ENCODE measurements at regions not wholly inside any gene's neighbourhood (a gene's known extent, or its start where the extent isn't known, plus 50 kb on each side); places are given as distances from the start of the nearest gene placed in this dataset.

DNA sequence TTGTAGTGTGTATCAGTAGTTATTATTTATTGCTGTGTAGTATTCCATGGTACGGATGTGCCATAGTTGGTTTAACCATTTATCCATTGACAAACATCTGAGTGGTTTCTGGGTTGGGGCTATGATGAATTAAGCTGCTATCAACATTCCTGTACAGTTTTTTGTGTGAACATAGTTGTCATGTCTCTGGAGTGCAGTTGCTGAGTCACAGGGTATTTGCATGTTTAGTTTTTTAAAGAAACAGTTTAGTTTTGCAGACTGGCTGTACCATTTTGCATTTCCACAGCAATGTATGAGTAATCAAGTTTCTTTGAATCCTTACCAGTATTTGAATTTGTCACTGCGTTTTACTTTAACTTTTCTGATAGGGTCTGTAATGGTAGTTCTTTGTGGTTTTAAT is 516.7 kb upstream of the CELF2 start:
- TF ChIP-seq GATA2 (IDR thresholded peaks at IDR 0.05; ENCODE audit: low read depth, low read length), result no peak
- no peak for TF ChIP-seq GATA3 (IDR thresholded peaks at IDR 0.05; ENCODE audit: low read depth, low read length)

DNA sequence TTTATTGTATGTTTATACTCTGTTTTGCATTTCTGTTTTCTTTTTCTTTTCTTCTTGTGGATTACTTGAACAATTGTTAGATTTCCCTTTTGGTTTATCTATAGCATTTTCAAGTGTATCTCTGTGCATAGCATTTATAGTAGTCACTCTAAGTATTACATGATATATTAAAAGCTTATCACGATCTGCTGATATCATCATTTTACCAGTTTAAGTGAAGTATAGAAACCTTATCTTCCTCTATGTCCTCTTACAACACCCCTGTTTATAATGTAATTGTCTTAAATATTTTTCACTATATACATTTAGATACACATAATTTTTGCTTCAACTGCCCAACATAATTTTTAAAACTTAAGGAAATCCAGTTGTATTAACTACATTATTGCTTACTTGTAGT is 513.9 kb upstream of the CELF2 start:
- TF ChIP-seq GATA2 (IDR thresholded peaks at IDR 0.05; ENCODE audit: low read depth, low read length) (no peak), GATA3 (IDR thresholded peaks at IDR 0.05; ENCODE audit: low read depth, low read length) (no peak)

DNA sequence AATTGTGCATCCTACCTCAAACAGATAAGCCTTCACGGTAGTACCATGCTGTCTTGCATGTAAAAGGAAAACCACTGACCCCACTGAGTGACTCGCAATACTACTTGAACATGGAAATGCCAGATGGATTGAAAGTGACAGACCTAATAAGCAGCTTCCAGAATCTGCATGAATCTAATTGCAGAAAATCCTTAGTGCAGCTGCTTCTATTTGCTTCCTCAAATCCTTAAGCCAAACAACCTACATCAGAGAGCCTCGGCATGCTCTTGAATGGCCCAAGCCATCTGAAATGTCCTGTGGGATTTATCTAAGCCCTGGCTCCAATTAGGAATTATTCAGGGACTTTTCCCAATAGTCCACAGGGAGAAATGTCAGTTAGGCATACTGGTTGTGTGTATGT is 509.5 kb upstream of the CELF2 start:
- TF ChIP-seq GATA2 (IDR thresholded peaks at IDR 0.05; ENCODE audit: low read depth, low read length) (no peak), GATA3 (IDR thresholded peaks at IDR 0.05; ENCODE audit: low read depth, low read length) (no peak)

DNA sequence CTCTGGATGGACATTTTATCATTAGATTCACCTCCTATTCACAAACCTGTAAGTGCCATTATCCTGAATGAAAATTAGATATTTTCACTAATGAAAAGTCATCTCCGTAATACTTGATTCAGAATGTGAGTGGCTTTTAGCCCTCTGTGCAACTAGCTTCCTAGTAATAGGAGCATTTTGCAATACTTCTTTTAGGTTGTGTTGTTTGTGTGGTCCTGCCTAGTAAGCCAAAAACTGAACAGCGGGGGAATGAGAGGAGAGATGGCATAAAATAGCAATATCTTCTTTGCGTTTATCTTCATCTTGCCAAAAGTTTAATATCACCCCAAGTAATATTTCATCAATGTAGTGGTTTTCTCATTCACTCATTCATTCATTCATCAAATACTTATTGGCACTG is 507.5 kb upstream of the CELF2 start:
- no peak for TF ChIP-seq GATA3 (IDR thresholded peaks at IDR 0.05; ENCODE audit: low read depth, low read length)
- TF ChIP-seq GATA2 (IDR thresholded peaks at IDR 0.05; ENCODE audit: low read depth, low read length), result no peak

DNA sequence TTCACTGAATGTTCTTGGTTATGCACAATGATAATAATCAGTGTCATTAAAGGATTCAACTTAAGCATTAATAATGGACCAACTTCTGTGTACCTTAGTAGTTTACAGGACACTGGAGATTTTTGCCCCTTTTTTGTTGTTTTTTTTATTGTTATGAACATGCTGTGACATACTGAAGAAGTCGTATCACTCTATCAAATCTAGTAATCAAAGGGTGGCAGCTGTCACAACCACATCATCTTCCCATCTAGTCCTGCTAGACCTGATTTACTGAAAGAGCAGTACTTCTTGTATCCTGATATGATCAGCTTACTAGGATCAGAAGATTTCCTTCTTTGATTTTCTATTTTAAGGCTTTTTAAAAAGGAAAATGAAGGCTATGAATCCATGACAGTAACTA is 504.6 kb upstream of the CELF2 start:
- TF ChIP-seq GATA3 (IDR thresholded peaks at IDR 0.05; ENCODE audit: low read depth, low read length) (no peak), GATA2 (IDR thresholded peaks at IDR 0.05; ENCODE audit: low read depth, low read length) (no peak)

DNA sequence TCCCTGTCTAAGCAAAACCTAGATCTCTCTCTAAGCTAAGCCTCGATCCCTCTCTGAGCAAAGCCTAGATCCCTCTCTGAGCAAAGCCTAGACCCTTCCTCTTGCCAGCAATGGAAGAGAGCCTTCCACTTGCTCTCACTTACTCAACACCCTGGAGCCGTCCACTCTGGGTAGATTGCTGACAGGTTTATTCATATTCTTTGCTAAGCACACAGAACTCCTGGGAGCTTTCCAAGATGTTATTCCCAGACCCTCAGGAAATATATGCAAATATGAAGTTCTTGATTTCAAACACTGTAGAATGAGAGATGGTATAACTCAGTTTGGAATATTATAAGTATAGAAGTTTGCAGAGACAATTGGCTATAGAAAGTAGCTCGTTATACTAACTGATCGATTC is 503.8 kb upstream of the CELF2 start:
- TF ChIP-seq GATA2 (IDR thresholded peaks at IDR 0.05; ENCODE audit: low read depth, low read length), result no peak
- TF ChIP-seq GATA3 (IDR thresholded peaks at IDR 0.05; ENCODE audit: low read depth, low read length), result no peak

DNA sequence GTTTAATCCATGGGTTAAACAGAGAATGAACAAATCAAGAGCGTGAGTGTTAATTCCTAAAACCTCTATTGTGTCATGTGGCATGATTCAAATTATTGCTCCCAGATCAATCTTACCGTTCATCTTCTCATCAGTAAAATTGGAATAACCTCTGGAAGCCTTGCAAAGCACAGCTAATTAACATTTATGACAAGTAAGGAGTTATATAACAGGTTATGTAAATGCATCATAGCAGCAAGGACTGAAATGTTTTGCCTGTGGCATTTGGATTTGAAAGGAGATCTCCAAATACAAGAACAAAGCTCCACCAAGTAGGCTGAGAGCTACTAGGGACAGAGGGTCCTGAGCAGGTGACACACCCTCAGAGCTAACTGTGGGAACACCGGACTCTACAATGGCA is 502.9 kb upstream of the CELF2 start:
- no peak for TF ChIP-seq GATA2 (IDR thresholded peaks at IDR 0.05; ENCODE audit: low read depth, low read length)
- no peak for TF ChIP-seq GATA3 (IDR thresholded peaks at IDR 0.05; ENCODE audit: low read depth, low read length)

DNA sequence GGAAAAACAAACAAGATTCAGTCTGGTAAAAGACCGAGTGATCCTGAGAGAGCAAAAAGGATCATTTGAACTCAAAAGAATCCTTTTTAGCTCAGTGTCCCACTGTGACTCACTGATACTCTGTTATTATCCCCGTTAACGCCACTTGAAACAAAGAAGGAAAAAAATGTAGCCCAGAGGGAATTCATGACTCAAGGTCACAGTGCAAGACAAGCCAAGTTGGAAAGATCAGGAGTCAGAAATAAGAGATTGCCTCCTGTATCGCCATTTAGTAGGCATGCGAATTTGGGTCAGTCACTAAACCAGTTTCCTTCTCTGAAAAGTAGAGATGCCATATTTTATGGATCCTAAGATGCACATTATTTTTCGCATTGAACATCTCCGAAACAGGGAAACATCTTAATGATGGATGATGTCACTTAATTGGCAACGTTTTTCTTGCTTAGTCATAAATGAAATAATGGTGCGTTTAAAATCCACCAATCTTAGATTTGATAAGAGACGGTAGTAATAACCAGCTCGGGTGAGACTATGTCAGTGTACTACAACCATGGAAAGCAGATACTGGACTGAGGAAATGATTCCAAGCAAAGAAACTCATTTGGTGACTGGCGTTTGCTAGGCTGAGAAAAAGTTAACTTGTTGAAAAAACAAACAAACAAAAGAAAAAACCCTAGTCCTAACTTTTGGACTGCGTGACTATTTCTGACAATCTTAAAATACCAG is 502.0 kb upstream of the CELF2 start:
- no peak for TF ChIP-seq GATA2 (IDR thresholded peaks at IDR 0.05; ENCODE audit: low read depth, low read length)
- no peak for TF ChIP-seq GATA3 (IDR thresholded peaks at IDR 0.05; ENCODE audit: low read depth, low read length)

DNA sequence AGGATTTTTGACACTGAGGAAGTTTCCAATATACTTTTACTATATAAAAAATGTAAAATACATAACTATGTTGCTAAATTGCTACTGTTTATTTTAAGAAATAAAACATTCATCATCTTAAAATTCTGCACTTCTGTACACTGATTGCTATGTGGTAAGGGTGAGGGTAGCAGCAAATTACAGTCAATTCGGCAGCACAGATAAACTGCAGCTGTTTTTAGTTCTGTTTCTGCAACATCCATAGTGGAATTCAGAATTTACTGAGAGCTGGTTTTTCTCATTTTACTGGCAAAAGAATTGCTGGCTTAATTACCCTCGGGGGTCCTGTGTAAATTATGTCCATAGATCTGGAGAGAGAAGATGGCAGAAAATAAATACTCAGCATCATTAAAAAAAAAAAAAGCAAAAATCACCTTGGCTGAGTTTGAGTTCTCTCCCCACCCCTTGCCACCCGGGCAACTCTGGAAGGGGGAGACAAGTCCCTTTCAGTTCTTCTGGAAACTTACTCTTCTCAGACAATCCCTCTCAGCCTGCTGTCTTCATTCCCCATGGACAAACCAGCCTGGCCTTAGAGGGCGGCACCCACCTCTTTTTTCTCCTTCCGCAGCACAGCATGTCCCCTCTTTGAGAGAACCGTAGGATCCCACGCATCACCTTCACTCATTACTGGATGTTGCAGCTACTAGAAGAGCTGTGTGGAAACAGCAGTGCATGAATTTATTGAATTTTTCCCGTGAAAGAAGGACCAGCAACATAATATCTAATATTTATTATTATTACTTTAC is 501.1 kb upstream of the CELF2 start:
- TF ChIP-seq GATA3 (IDR thresholded peaks at IDR 0.05; ENCODE audit: low read depth, low read length) (no peak), GATA2 (IDR thresholded peaks at IDR 0.05; ENCODE audit: low read depth, low read length) (no peak)

DNA sequence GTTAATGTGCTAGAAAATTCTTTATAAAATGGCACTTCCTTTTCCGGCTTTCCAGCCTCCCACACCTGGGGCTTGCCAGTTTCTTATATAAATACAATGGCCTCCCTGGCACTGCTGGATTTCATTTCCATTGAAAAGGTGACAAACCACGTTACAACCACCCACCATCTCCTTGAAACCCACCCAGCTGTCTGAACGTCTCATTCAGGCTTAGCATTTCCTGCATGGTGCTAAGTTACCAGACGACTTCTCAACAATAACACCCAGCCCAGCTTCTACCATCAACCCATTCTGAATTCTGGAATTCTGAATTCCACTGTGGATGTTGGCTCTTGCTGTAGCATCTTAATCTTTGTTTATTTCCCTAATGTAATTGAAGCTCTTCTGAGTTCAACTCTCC is 499.8 kb upstream of the CELF2 start:
- TF ChIP-seq GATA3 (IDR thresholded peaks at IDR 0.05; ENCODE audit: low read depth, low read length) (no peak), GATA2 (IDR thresholded peaks at IDR 0.05; ENCODE audit: low read depth, low read length) (no peak)

DNA sequence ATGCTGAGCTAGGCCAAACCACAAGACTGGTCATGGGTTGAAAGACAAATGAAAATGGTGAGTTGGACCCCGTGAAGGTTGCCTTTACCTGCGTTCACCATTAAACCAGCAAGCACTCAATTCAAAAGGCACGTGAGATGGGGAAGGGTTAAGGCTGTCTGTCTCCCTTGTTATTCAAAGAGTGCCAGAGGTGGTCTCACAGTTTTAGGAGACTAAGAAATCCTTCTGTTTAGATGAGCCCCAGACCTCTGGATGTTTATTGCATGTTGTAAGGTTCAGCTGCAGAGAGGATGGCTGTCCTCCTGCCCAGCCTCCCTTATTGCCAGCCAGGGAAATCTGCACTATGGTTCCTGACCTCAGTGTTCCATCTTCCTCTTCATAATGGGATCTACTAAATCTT is 498.0 kb upstream of the CELF2 start:
- TF ChIP-seq GATA2 (IDR thresholded peaks at IDR 0.05; ENCODE audit: low read depth, low read length) (no peak), GATA3 (IDR thresholded peaks at IDR 0.05; ENCODE audit: low read depth, low read length) (no peak)

DNA sequence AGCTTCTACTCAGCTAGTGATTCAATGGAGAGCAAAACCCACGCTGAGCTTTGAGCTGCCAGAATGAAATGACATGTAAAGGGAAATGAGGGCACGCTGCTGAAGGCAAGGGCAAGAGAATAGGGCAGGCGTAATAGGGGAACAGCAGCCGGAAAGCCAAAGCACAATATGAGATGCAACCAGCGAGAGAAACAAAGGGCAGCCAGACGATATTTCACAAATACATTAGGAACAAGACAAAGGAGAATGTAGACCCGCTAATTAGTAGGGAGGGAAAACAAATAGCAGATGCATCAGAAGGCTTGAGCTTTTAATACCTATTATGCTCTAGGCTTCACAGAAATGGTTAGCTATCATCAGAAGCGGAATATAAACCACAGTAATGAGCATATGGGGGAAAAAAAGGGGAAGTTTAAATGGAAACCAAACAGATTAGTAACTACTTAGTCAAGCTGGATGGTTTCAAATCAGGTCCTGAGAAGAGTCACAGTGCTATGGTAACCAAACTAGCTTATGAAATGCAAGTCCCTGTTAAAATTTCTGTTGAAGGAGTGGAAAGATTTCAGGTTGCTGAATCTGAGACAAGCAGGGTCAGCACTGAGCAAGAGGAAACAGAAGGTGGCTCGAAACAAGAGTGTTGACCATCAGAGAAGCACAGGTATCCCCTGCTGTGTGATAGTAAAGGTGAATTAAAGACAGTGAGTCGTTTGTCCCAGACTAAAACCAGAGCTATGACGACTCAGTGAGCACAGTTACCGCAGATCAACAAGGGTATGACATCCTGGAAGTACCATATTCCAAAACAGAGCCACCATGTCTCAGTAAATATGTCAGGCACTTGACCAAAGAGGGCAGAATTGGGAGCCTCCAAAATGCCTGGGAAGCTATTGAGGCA is 496.9 kb upstream of the CELF2 start:
- TF ChIP-seq GATA2 (IDR thresholded peaks at IDR 0.05; ENCODE audit: low read depth, low read length), result no peak
- no peak for TF ChIP-seq GATA3 (IDR thresholded peaks at IDR 0.05; ENCODE audit: low read depth, low read length)

DNA sequence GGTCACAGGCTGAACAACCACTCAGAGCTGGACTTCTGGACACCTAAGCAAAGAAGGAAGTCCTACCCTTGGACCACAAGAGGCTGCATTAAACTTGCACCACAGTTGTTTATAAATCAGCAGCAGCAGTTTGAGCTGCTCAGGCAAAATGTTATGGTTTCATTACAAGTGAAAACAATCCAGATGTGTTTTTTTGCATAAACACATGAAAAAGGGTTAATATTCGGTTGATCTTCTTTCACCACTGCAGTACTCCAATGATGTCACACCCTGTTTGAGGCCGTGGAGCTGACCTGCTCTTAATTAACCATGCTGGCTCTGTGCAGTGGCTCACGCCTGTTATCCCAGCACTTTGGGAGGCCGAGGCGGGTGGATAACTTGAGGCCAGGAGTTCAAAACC is 490.8 kb upstream of the CELF2 start:
- TF ChIP-seq GATA3 (IDR thresholded peaks at IDR 0.05; ENCODE audit: low read depth, low read length) (no peak), GATA2 (IDR thresholded peaks at IDR 0.05; ENCODE audit: low read depth, low read length) (no peak)

DNA sequence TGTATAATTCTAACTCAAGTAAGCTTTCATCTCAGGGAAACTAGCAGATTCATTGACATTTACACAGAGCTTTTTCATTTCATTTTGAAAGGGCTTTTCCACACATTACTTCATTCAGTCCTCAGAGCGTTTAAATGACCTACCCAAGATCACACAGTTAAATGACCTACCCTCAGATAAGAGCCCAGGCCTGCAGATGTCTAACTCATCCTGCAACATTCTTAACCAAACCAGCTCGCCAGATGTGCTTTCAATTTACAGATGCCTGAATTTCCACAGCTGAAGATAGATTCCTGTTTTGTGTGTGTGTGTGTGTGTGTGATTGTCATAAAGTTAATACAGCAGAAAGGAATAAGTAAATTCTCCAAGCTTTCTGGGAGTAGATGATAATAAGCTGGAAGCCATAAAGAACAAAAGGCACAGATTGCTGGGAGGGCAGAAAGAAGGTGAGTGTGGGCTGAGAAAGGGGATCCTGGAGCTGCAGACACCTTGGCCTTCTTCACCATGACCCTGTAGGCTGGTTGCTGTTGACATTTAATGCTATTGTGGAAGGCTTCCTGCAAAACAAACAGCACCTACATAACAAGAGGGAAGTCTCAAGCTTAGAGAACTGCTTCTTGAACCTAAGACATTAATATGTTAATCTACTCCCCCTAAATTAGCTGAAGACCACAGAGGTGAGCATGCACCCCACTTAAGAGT is 489.7 kb upstream of the CELF2 start:
- TF ChIP-seq GATA3 (IDR thresholded peaks at IDR 0.05; ENCODE audit: low read depth, low read length) (no peak), GATA2 (IDR thresholded peaks at IDR 0.05; ENCODE audit: low read depth, low read length) (no peak)

All from SH-SY5Y (cell line).